Right lobe of liver (tissue), 6 donors: ENCODE measurements at regions not wholly inside any gene's neighbourhood (a gene's known extent, or its start where the extent isn't known, plus 50 kb on each side); places are given as distances from the start of the nearest gene placed in this dataset.

Experiments used
- ATAC-seq, 4 donors: fragments of 200-7000 bp; cut with Tn5 transposase; one replicate each; pipeline ENCODE4 v1.9.1; 2020; ENCODE audit warnings: mild to moderate bottlenecking in 4 of 4, moderate library complexity in 4 of 4
- DNase-seq, 3 donors: peaks; one replicate each; pipeline ENCODE4 v3.0.0-alpha.2; 2020
- H3K27ac ChIP-seq, 3 donors: fragments of 200-600 bp; one replicate each; pipeline ENCODE4 v1.8.0; 2022
- H3K27me3 ChIP-seq, 2 donors: fragments of 200-600 bp; one replicate each; pipeline ENCODE4 v1.8.0; 2022
- H3K36me3 ChIP-seq, 4 donors: fragments of 200-600 bp; sonication (generic) in 1 of 4; one replicate each; pipeline versions ENCODE4 v1.5.1 to v1.8.0; 2017 to 2022; ENCODE audit warnings: control low read depth in 1 of 4
- H3K4me1 ChIP-seq, 4 donors: fragments of 200-600 bp; sonication (generic) in 1 of 4; one replicate each; pipeline versions ENCODE4 v1.5.1 to v1.8.0; 2017 to 2022; ENCODE audit warnings: control low read depth in 1 of 4
- H3K4me3 ChIP-seq, 3 donors: fragments of 200-600 bp; one replicate each; pipeline ENCODE4 v1.8.0; 2022
- H3K9me3 ChIP-seq, 4 donors: fragments of 200-600 bp; sonication (generic) in 1 of 4; one replicate each; pipeline versions ENCODE4 v1.5.1 to v1.8.0; 2017 to 2022; ENCODE audit warnings: control low read depth in 1 of 4
- CTCF ChIP-seq, 4 donors: fragments of 200-600 bp in 3 of 4; fragments of 450-650 bp in 1 of 4; IDR thresholded peaks; one replicate each; pipeline versions ENCODE4 v1.5.1 to v1.8.0; 2016 to 2022; ENCODE audit warnings: antibody characterized with exemption in 4 of 4, mild to moderate bottlenecking in 2 of 4
- POLR2A ChIP-seq: fragments of 450-650 bp; IDR thresholded peaks from one replicate; pipeline ENCODE4 v1.6.1; 2017; ENCODE audit warnings: antibody characterized with exemption, mild to moderate bottlenecking
- WGBS: methylation state at CpG from one replicate; pipeline ENCODE4 v1.1.6; 2018; ENCODE audit warnings: low coverage, low lambda C conversion rate; ENCODE audit not compliant: insufficient coverage; ENCODE audit errors: missing lambda C conversion rate; 5-methylcytosine and 5-hydroxymethylcytosine counted together
- intact Hi-C, 2 donors: fragments of 100-400 bp; cut with DNase I; formaldehyde crosslinking; loops; one replicate each; pipeline versions ENCODE4 v1.11.2 to v1.14.1; 2022
- donor health status: DM: no; HTN: yes; CAD: no.
- donor health status: DM: no; HTN: no; CAD: no.
- donor health status: DM: no; HTN: no; CAD: no.
- donor health status: DM: no; HTN: yes; CAD: no.
- donor health status: DM: no; HTN: yes; CAD: no.

GRCh38 chr20:62562831-62563230, 79.5 kb upstream of the SLCO4A1 start:
- intact Hi-C loops, result no loop called here
- TF ChIP-seq CTCF (IDR thresholded peaks at IDR 0.05) (no peak), POLR2A (no peak)

GRCh38 chr20:62563561-62563960, 78.7 kb upstream of the SLCO4A1 start:
- intact Hi-C loops, result no loop called here
- no peak for TF ChIP-seq POLR2A
- Histone ChIP-seq H3K27ac (no peak overlapping the region), H3K9me3 (no peaks in the 10 kb centered on the region), H3K36me3 (no peaks in the 10 kb centered on the region), H3K4me1 (no peaks in the 10 kb centered on the region), H3K4me3 (no peak overlapping the region), H3K27me3 (no peaks in the 10 kb centered on the region)
- 83% methylated on average over 1 of the region's 15 CpGs for WGBS
- ATAC-seq (no peak), DNase-seq (no peak)

More at GRCh38 chr20:62562831-62563230, 79.5 kb upstream of the SLCO4A1 start:
- Histone ChIP-seq H3K9me3 (no peaks in the 10 kb centered on the region), H3K27ac (no peak overlapping the region), H3K36me3 (no peaks in the 10 kb centered on the region), H3K27me3 (no peaks in the 10 kb centered on the region), H3K4me3 (no peak overlapping the region), H3K4me1 (no peaks in the 10 kb centered on the region)
- no peak for DNase-seq
- 58% methylated on average over 3 of the region's 18 CpGs for WGBS
- ATAC-seq, result no peak

- H3K9me3 ChIP-seq, result no peaks in the 10 kb centered on the region
- no peak overlapping the region for H3K4me3 ChIP-seq
- TF ChIP-seq CTCF (IDR thresholded peaks at IDR 0.05) (no peak), POLR2A (no peak)
- DNase-seq (no peak), ATAC-seq (no peak)
- no peaks in the 10 kb centered on the region for H3K27me3 ChIP-seq
- H3K36me3 ChIP-seq, result no peaks in the 10 kb centered on the region
- no peak overlapping the region for H3K27ac ChIP-seq
- H3K4me1 ChIP-seq, result no peaks in the 10 kb centered on the region
- intact Hi-C loops, result no loop called here
- WGBS, result 42% methylated on average over 2 of the region's 42 CpGs
Observed at GRCh38 chr20:62564456-62565245, 77.7 kb upstream of the SLCO4A1 start.

GRCh38 chr20:62566266-62566665, 76.0 kb upstream of the SLCO4A1 start:
- WGBS, result no CpG with 5 or more reads among the region's 11 CpGs
- Histone ChIP-seq H3K27ac (no peak overlapping the region), H3K36me3 (no peaks in the 10 kb centered on the region), H3K9me3 (no peaks in the 10 kb centered on the region), H3K4me1 (no peaks in the 10 kb centered on the region), H3K4me3 (no peak overlapping the region), H3K27me3 (no peaks in the 10 kb centered on the region)
- no peak for DNase-seq
- no peak for TF ChIP-seq CTCF (IDR thresholded peaks at IDR 0.05)
- no peak for TF ChIP-seq POLR2A
- no peak for ATAC-seq
- intact Hi-C loops, result no loop called here

GRCh38 chr20:62566771-62567170, 75.5 kb upstream of the SLCO4A1 start:
- Histone ChIP-seq H3K27me3 (no peaks in the 10 kb centered on the region), H3K27ac (no peak overlapping the region), H3K4me1 (no peaks in the 10 kb centered on the region), H3K9me3 (no peaks in the 10 kb centered on the region), H3K4me3 (no peak overlapping the region), H3K36me3 (no peaks in the 10 kb centered on the region)
- DNase-seq (no peak), ATAC-seq (no peak)
- intact Hi-C loops, result no loop called here
- WGBS, result 77% methylated on average over 6 of the region's 18 CpGs
- TF ChIP-seq CTCF (IDR thresholded peaks at IDR 0.05), result no peak
- no peak for TF ChIP-seq POLR2A
